ENCODE measurements at regions not wholly inside any gene's neighbourhood (a gene's known extent, or its start where the extent isn't known, plus 50 kb on each side); places are given as distances from the start of the nearest gene placed in this dataset.

- H3K27me3 ChIP-seq (ENCODE audit: insufficient read depth, low read depth) = no peaks in the 10 kb centered on the region
These were observed 58.7 kb upstream of the SMOX start for GRCh38 chr20:4089756-4090487.

GRCh38 chr20:4088766-4089165 is 59.9 kb upstream of the SMOX start:
- H3K4me1 ChIP-seq (replicated peaks; ENCODE audit: insufficient read depth) = peaks cover 8% of the 10 kb centered on the region; the same call in 1 of the 2 replicates
- no peaks in the 10 kb centered on the region for H4K20me1 ChIP-seq (ENCODE audit: insufficient read depth)
- no peaks in the 10 kb centered on the region for H3K79me2 ChIP-seq (ENCODE audit: low read depth)
- intact Hi-C loops (cut with micrococcal nuclease; ENCODE audit: unreplicated experiment) = loop anchor here (5.0 kb wide), 1 partner anchor 411 kb away; no protein-coding TSS in a partner anchor
- no peak overlapping the region for H3K4me3 ChIP-seq
- no TSS peak for BruUV-seq (replicated peaks)
- no peaks in the 10 kb centered on the region for H3K9me3 ChIP-seq (ENCODE audit: insufficient read depth, low read depth)
- POLR2A ChIA-PET (ENCODE audit: unreplicated experiment) = interaction anchor here (0.5 kb wide), 1 partner anchor 16 kb away, joined by 3 read pairs; no protein-coding TSS in a partner anchor
- TF ChIP-seq EZH2 (IDR thresholded peaks at IDR 0.05; ENCODE audit: low read depth) = no peak
- TF ChIP-seq CTCF (conservative IDR thresholded peaks at IDR 0.05) = no peak
- H3K9me2 ChIP-seq (ENCODE audit: insufficient read depth) = no peaks in the 10 kb centered on the region
- no peak overlapping the region for H3K27ac ChIP-seq
- no peaks in the 10 kb centered on the region for H3K36me3 ChIP-seq (ENCODE audit: low read depth)
- H3K4me2 ChIP-seq = no peak overlapping the region
- H3K27me3 ChIP-seq (ENCODE audit: insufficient read depth, low read depth) = no peaks in the 10 kb centered on the region
- no peak for DNase-seq
- H3F3A ChIP-seq (ENCODE audit: insufficient read depth, low read depth) = no peaks in the 10 kb centered on the region
- no peak overlapping the region for H2AFZ ChIP-seq
- CTCF ChIA-PET = no interaction called here

More at GRCh38 chr20:4089756-4090487, 58.7 kb upstream of the SMOX start:
- ChIA-PET POLR2A (ENCODE audit: unreplicated experiment) (interaction anchor here (0.7 kb wide), 1 partner anchor 75 kb away, joined by 4 read pairs; no protein-coding TSS in a partner anchor), CTCF (no interaction called here)
- H3K9me3 ChIP-seq (ENCODE audit: insufficient read depth, low read depth) = peaks cover 1% of the 10 kb centered on the region; the same call in 1 of the 2 replicates
- no peaks in the 10 kb centered on the region for H3K9me2 ChIP-seq (ENCODE audit: insufficient read depth)
- H3K27ac ChIP-seq = no peak overlapping the region
- peaks cover 3% of the 10 kb centered on the region; the same call in 1 of the 2 replicates for H3K4me1 ChIP-seq (replicated peaks; ENCODE audit: insufficient read depth)
- intact Hi-C loops (cut with micrococcal nuclease; ENCODE audit: unreplicated experiment) = loop anchor here (5.0 kb wide), 1 partner anchor 413 kb away; no protein-coding TSS in a partner anchor
- no peak overlapping the region for H2AFZ ChIP-seq
- H3K79me2 ChIP-seq (ENCODE audit: low read depth) = no peaks in the 10 kb centered on the region
- no peaks in the 10 kb centered on the region for H4K20me1 ChIP-seq (ENCODE audit: insufficient read depth)
- TF ChIP-seq EZH2 (IDR thresholded peaks at IDR 0.05; ENCODE audit: low read depth) = no peak
- no peak for TF ChIP-seq CTCF (conservative IDR thresholded peaks at IDR 0.05)
- peak in 1 of 2 experiments; percentile 25 for DNase-seq
- no peaks in the 10 kb centered on the region for H3F3A ChIP-seq (ENCODE audit: insufficient read depth, low read depth)
- no peak overlapping the region for H3K4me3 ChIP-seq
- BruUV-seq (replicated peaks) = no TSS peak
- H3K36me3 ChIP-seq (ENCODE audit: low read depth) = no peaks in the 10 kb centered on the region
- no peak overlapping the region for H3K4me2 ChIP-seq

GRCh38 chr20:4087923-4088322 is 60.7 kb upstream of the SMOX start:
- Histone ChIP-seq H3K27me3 (ENCODE audit: insufficient read depth, low read depth) (no peaks in the 10 kb centered on the region), H3K36me3 (ENCODE audit: low read depth) (no peaks in the 10 kb centered on the region), H3K4me2 (no peak overlapping the region), H3K79me2 (ENCODE audit: low read depth) (no peaks in the 10 kb centered on the region), H3K4me3 (no peak overlapping the region), H3K27ac (no peak overlapping the region), H3K9me3 (ENCODE audit: insufficient read depth, low read depth) (no peaks in the 10 kb centered on the region), H4K20me1 (ENCODE audit: insufficient read depth) (no peaks in the 10 kb centered on the region), H3F3A (ENCODE audit: insufficient read depth, low read depth) (no peaks in the 10 kb centered on the region; the same call in 1 of the 2 replicates), H2AFZ (no peak overlapping the region), H3K9me2 (ENCODE audit: insufficient read depth) (no peaks in the 10 kb centered on the region), H3K4me1 (replicated peaks; ENCODE audit: insufficient read depth) (peaks cover 8% of the 10 kb centered on the region; the same call in 1 of the 2 replicates)
- ChIA-PET POLR2A (ENCODE audit: unreplicated experiment) (no interaction called here), CTCF (no interaction called here)
- TF ChIP-seq EZH2 (IDR thresholded peaks at IDR 0.05; ENCODE audit: low read depth) (no peak), CTCF (conservative IDR thresholded peaks at IDR 0.05) (no peak)
- no TSS peak for BruUV-seq (replicated peaks)
- no peak for DNase-seq
- intact Hi-C loops (cut with micrococcal nuclease; ENCODE audit: unreplicated experiment) = loop anchor here (5.0 kb wide), 1 partner anchor 411 kb away; no protein-coding TSS in a partner anchor

Data from PC-9 (cell line).